ENCODE measurements at regions not wholly inside any gene's neighbourhood (a gene's known extent, or its start where the extent isn't known, plus 50 kb on each side); places are given as distances from the start of the nearest gene placed in this dataset.

GRCh38 chr12:60010486-60010885, 414.7 kb downstream of the SLC16A7 start:
- 88% methylated on average over 1 of the region's 1 CpG; no CpG with 5 or more reads in 1 of the 2 experiments for WGBS, 2 experiments (ENCODE audit: extremely low coverage in 1 of 2, insufficient coverage in 1 of 2, insufficient read length in 1 of 2, insufficient replicate concordance in 2 of 2, low coverage in 1 of 2, low lambda C conversion rate in 2 of 2, missing lambda C conversion rate in 1 of 2)
- no peak overlapping the region for H3K4me2 ChIP-seq (ENCODE audit: insufficient read depth in 1 of 2, low read depth in 2 of 2, low read length in 2 of 2)
- no peaks in the 10 kb centered on the region for H3K79me1 ChIP-seq (ENCODE audit: low read depth, low read length)
- no peaks in the 10 kb centered on the region for H4K20me1 ChIP-seq (replicated peaks in 1 of 2; ENCODE audit: control insufficient read depth in 1 of 2, insufficient read depth in 2 of 2, low read length in 2 of 2)
- no peak for FAIRE-seq
- H2BK15ac ChIP-seq (ENCODE audit: low read length), result no peak overlapping the region
- TF ChIP-seq HDAC6 (IDR thresholded peaks at IDR 0.05; ENCODE audit: low read depth, low read length) (no peak), ATF2 (IDR thresholded peaks at IDR 0.05; ENCODE audit: low read length) (no peak), RBBP5 (IDR thresholded peaks at IDR 0.05; ENCODE audit: borderline replicate concordance, low read depth, low read length) (no peak), RXRA (IDR thresholded peaks at IDR 0.05; ENCODE audit: insufficient read depth, low read depth, low read length) (no peak)
- no peaks in the 10 kb centered on the region for H3K36me3 ChIP-seq (ENCODE audit: control insufficient read depth in 2 of 4, insufficient read depth in 4 of 4, low read length in 3 of 4)
- H4K5ac ChIP-seq (ENCODE audit: insufficient read length, low read depth, low read length), result no peak overlapping the region
- no peak overlapping the region for H2BK20ac ChIP-seq (ENCODE audit: low read length)
- no peak overlapping the region for H3K9ac ChIP-seq (replicated peaks in 1 of 4; ENCODE audit: extremely low read depth in 1 of 4, low read depth in 3 of 4, low read length in 3 of 4)
- H3K27ac ChIP-seq (ENCODE audit: low read depth, low read length), result no peak overlapping the region
- H3K27me3 ChIP-seq (replicated peaks in 1 of 4; ENCODE audit: control insufficient read depth in 3 of 4, extremely low read depth in 1 of 4, insufficient read depth in 3 of 4, low read length in 3 of 4), result no peaks in the 10 kb centered on the region
- no peaks in the 10 kb centered on the region for H3K9me3 ChIP-seq (ENCODE audit: insufficient read depth in 2 of 2, low read depth in 1 of 2, low read length in 1 of 2)
- no peak overlapping the region for H2BK5ac ChIP-seq (ENCODE audit: low read depth, low read length)
- no peaks in the 10 kb centered on the region for H3K79me2 ChIP-seq (ENCODE audit: control insufficient read depth in 1 of 2, insufficient read depth in 2 of 2, low read length in 2 of 2)
- H3K56ac ChIP-seq (replicated peaks; ENCODE audit: insufficient read length, low read depth, low read length), result no peak overlapping the region
- no peak overlapping the region for H2BK12ac ChIP-seq (ENCODE audit: low read depth, low read length)
- H4K91ac ChIP-seq (replicated peaks; ENCODE audit: insufficient read length, low read length), result no peak overlapping the region
- H3K23me2 ChIP-seq (ENCODE audit: low read depth, low read length), result no peaks in the 10 kb centered on the region
- CTCF ChIA-PET (ENCODE audit: partially characterized antibody), result no interaction called here
- POLR2A ChIA-PET (ENCODE audit: partially characterized antibody), result no interaction called here
- H2AK5ac ChIP-seq (ENCODE audit: low read depth, low read length), result no peak overlapping the region
- no peak overlapping the region for H4K8ac ChIP-seq (ENCODE audit: extremely low read depth, insufficient read depth, low read length)
- no peak for DNase-seq (ENCODE audit: low read depth in 1 of 2, low spot score in 2 of 2)
- no peak overlapping the region for H3K23ac ChIP-seq (ENCODE audit: insufficient read length)
- no peak overlapping the region for H3K14ac ChIP-seq (ENCODE audit: insufficient read length)
- no peak overlapping the region for H3K4ac ChIP-seq (replicated peaks; ENCODE audit: insufficient read length, low read depth, low read length)
- no peaks in the 10 kb centered on the region for H3K4me1 ChIP-seq (replicated peaks in 1 of 4; ENCODE audit: control insufficient read depth in 3 of 4, insufficient read depth in 4 of 4, low read length in 3 of 4)
- no peak overlapping the region for H3K4me3 ChIP-seq (ENCODE audit: extremely low read depth in 1 of 4, insufficient read depth in 2 of 4, low read depth in 3 of 4, low read length in 4 of 4)
- H2AFZ ChIP-seq (ENCODE audit: low read length), result no peak overlapping the region
- no peak overlapping the region for H3K18ac ChIP-seq (ENCODE audit: extremely low read depth, low read length)
- no peak overlapping the region for H2BK120ac ChIP-seq (replicated peaks; ENCODE audit: low read depth, low read length)
